Subcutaneous abdominal adipose tissue (tissue), 5 donors: ENCODE measurements at regions not wholly inside any gene's neighbourhood (a gene's known extent, or its start where the extent isn't known, plus 50 kb on each side); places are given as distances from the start of the nearest gene placed in this dataset.

Experiments
- H3K27ac ChIP-seq: one replicate; pipeline ENCODE4 v1.7.0; 2013; ENCODE audit warnings: low read depth, mild to moderate bottlenecking, inconsistent platforms, low read length, moderate library complexity
- H3K27me3 ChIP-seq, 5 donors: one replicate each; pipeline ENCODE4 v1.7.0; 2013; ENCODE audit warnings: low read length in 5 of 5, inconsistent platforms in 1 of 5; ENCODE audit not compliant: control insufficient read depth in 5 of 5, insufficient read depth in 4 of 5
- H3K36me3 ChIP-seq, 5 donors: one replicate each; pipeline ENCODE4 v1.7.0; 2013; ENCODE audit warnings: low read length in 5 of 5; ENCODE audit not compliant: control insufficient read depth in 5 of 5, insufficient read depth in 5 of 5
- H3K4me1 ChIP-seq, 5 donors: one replicate each; pipeline ENCODE4 v1.7.0; 2013; ENCODE audit warnings: low read length in 5 of 5, mild to moderate bottlenecking in 3 of 5, moderate library complexity in 1 of 5; ENCODE audit not compliant: control insufficient read depth in 5 of 5, insufficient read depth in 5 of 5
- H3K4me3 ChIP-seq, 5 donors: one replicate each; pipeline ENCODE4 v1.7.0; 2013; ENCODE audit warnings: low read length in 5 of 5, low read depth in 1 of 5
- H3K9ac ChIP-seq, 5 donors: one replicate each; pipeline ENCODE4 v1.7.0; 2013; ENCODE audit warnings: low read length in 5 of 5, mild to moderate bottlenecking in 4 of 5, moderate library complexity in 3 of 5
- H3K9me3 ChIP-seq, 5 donors: one replicate each; pipeline ENCODE4 v1.7.0; 2013; ENCODE audit warnings: low read length in 5 of 5; ENCODE audit not compliant: control insufficient read depth in 5 of 5
- donor health status: healthy.
- donor health status: healthy.
- donor health status: healthy.
- donor health status: healthy.
- donor health status: healthy.

- no peak overlapping the region for H3K9ac ChIP-seq
- H3K4me1 ChIP-seq = no peaks in the 10 kb centered on the region
- H3K4me3 ChIP-seq = no peak overlapping the region
- H3K27ac ChIP-seq = no peak overlapping the region
- no peaks in the 10 kb centered on the region for H3K36me3 ChIP-seq
- peaks cover 0 to 3% (median 0%) of the 10 kb centered on the region in 5 donors for H3K27me3 ChIP-seq
- H3K9me3 ChIP-seq = no peaks in the 10 kb centered on the region
Observed at GRCh38 chr7:41146429-41146828, 556.5 kb downstream of the INHBA start.

- Histone ChIP-seq H3K27ac (no peak overlapping the region), H3K9ac (no peak overlapping the region), H3K4me3 (no peak overlapping the region), H3K4me1 (no peaks in the 10 kb centered on the region), H3K27me3 (peaks cover 0 to 3% (median 0%) of the 10 kb centered on the region in 5 donors), H3K9me3 (no peaks in the 10 kb centered on the region), H3K36me3 (no peaks in the 10 kb centered on the region)
Observed at GRCh38 chr7:41145656-41146055, 557.2 kb downstream of the INHBA start.

DNA sequence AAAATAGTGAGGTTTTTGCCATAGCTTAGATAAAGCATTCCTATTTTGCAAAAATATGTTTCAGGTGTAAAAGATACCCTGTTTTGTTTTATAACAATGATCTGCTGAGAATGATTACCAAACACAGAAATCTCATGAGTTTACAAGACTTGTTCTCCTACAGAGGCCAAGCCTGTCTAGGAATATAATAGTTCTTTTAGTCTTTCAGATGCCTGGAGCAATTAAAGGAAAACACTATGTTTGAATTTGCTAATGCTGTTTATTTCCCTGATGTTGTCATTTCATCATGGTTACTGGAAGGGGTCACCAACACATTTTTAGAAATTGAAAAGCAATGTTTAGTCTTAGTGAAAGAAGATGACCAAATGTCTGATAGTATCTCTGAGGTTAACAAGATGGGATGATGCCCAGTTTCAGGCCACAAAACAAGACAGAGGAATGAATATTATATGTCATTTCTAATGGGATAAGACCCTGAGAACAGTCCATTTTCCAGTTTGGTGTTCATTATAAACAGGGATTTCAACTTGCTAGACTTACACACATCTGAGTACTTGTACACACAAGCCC lies 559.9 kb downstream of the INHBA start:
- Histone ChIP-seq H3K4me3 (no peak overlapping the region), H3K4me1 (peaks cover 0 to 4% (median 0%) of the 10 kb centered on the region in 5 donors), H3K9me3 (no peaks in the 10 kb centered on the region), H3K27me3 (peaks cover 0 to 3% (median 0%) of the 10 kb centered on the region in 5 donors), H3K9ac (no peak overlapping the region), H3K36me3 (no peaks in the 10 kb centered on the region), H3K27ac (no peak overlapping the region)

GRCh38 chr7:41139789-41140188 lies 563.1 kb downstream of the INHBA start:
- H3K36me3 ChIP-seq = no peaks in the 10 kb centered on the region
- peaks cover 0 to 3% (median 0%) of the 10 kb centered on the region in 5 donors for H3K27me3 ChIP-seq
- H3K4me1 ChIP-seq = peaks cover 0 to 6% (median 0%) of the 10 kb centered on the region in 5 donors
- no peak overlapping the region for H3K4me3 ChIP-seq
- H3K9me3 ChIP-seq = no peaks in the 10 kb centered on the region
- no peak overlapping the region for H3K9ac ChIP-seq
- H3K27ac ChIP-seq = no peak overlapping the region

DNA sequence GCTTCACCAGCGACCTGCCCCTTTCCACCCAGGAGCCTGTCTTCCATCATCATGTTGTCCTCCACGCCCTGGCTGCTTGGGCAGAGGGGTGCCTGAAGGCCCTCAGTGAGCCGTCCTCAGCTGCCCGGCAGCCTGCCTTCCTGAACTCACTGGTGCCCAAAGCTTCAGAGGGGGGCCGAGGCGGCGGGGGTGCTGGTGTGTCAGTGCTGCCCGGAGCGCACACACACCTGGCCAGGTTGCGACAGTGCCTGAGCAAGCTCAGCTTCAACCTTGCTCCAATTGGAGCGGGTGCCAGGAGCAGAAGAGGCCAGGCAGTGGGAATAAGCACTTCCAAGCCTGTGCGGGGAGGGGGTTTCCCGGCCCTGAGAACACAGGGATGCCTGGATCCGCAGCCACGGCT lies 566.3 kb downstream of the INHBA start:
- Histone ChIP-seq H3K36me3 (no peaks in the 10 kb centered on the region), H3K4me3 (no peak overlapping the region), H3K27ac (no peak overlapping the region), H3K9ac (no peak overlapping the region), H3K27me3 (no peaks in the 10 kb centered on the region), H3K9me3 (no peaks in the 10 kb centered on the region), H3K4me1 (peaks cover 0 to 6% (median 0%) of the 10 kb centered on the region in 5 donors)

- H3K27ac ChIP-seq = no peak overlapping the region
- peaks cover 0 to 10% (median 2%) of the 10 kb centered on the region in 5 donors for H3K4me1 ChIP-seq
- no peaks in the 10 kb centered on the region for H3K27me3 ChIP-seq
- H3K36me3 ChIP-seq = no peaks in the 10 kb centered on the region
- no peak overlapping the region for H3K4me3 ChIP-seq
- H3K9me3 ChIP-seq = no peaks in the 10 kb centered on the region
- H3K9ac ChIP-seq = no peak overlapping the region
Observed at GRCh38 chr7:41135511-41135910, 567.4 kb downstream of the INHBA start.

DNA sequence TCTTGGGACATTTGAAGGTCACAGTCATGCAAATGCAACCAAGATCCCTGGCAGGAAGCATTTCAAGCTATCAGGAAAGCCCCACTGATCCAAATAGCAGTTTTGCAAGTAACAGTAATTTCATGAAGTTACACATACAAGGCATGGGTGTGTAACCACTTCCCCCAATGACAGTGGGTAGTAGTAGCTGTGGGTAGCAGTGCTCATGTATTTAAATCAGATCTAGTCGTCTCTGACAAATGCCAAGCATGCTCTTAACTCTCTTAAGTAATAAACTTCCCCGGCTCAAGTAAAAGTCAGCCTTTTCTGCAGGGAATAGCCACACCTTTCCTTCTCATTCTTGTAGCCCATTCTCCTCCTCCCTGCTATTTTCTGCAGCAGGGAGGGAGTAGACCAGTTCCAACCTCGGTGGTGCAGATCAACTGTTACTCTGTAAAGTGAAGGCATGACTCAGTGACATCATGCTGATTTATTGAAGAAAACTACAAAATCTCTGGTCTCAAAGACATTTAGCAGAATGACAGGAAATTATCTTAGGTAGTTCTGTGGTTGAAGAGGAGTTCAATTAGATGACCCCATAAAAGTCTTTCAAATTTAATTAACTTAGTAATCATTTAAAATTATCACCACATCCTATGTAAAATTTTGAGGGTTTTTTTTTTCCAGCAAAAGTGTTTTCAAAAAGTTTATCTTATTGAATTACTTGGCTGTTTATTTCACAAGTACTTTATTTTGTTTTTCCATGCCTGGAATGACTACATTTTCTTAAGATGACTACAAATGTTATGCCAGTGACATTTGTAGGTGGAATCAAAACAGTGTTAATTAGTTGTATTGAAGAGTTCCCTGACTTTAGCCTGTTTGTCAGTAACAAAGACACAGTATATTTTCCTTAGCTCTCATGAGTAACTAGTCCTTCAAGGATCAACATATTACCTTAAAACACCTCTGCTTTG lies 568.3 kb downstream of the INHBA start:
- no peaks in the 10 kb centered on the region for H3K9me3 ChIP-seq
- H3K9ac ChIP-seq = no peak overlapping the region
- peaks cover 0 to 18% (median 10%) of the 10 kb centered on the region in 5 donors for H3K4me1 ChIP-seq
- H3K36me3 ChIP-seq = no peaks in the 10 kb centered on the region
- no peaks in the 10 kb centered on the region for H3K27me3 ChIP-seq
- no peak overlapping the region for H3K27ac ChIP-seq
- no peak overlapping the region for H3K4me3 ChIP-seq

- H3K9ac ChIP-seq = no peak overlapping the region
Observed at GRCh38 chr7:41133690-41134299, 569.1 kb downstream of the INHBA start.

DNA sequence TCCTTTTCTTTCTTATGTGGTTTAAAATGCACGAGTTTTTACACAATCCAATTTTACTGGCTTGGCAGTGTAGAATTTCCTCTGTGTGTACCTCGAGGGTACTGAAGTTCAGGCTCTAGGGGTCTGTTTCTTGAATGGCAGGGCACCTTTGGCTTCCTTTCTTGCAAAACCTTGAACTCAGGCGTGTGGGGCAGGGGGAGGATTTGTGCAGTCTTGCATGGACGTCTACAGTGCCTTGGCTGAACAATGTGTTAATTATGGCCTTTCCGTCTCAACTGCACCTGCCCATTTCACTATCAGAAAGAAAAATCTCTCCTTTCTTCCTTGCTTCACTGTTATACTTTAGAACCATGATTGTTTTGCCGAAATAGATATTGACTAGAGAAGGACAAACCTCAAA lies 570.9 kb downstream of the INHBA start:
- H3K27me3 ChIP-seq = no peaks in the 10 kb centered on the region
- no peak overlapping the region for H3K9ac ChIP-seq
- no peaks in the 10 kb centered on the region for H3K36me3 ChIP-seq
- H3K4me3 ChIP-seq = no peak overlapping the region
- peaks cover 0 to 12% (median 10%) of the 10 kb centered on the region in 5 donors for H3K4me1 ChIP-seq
- H3K9me3 ChIP-seq = no peaks in the 10 kb centered on the region
- no peak overlapping the region for H3K27ac ChIP-seq

More at GRCh38 chr7:41133690-41134299, 569.1 kb downstream of the INHBA start:
- no peak overlapping the region for H3K4me3 ChIP-seq
- H3K27me3 ChIP-seq = no peaks in the 10 kb centered on the region
- no peak overlapping the region for H3K27ac ChIP-seq
- H3K36me3 ChIP-seq = no peaks in the 10 kb centered on the region
- peaks cover 0 to 18% (median 10%) of the 10 kb centered on the region in 5 donors for H3K4me1 ChIP-seq
- no peaks in the 10 kb centered on the region for H3K9me3 ChIP-seq
